Activated CD4-positive, alpha-beta T cell treated with anti-CD3 and anti-CD28 coated beads for 4 hours (primary cell): ENCODE measurements at regions not wholly inside any gene's neighbourhood (a gene's known extent, or its start where the extent isn't known, plus 50 kb on each side); places are given as distances from the start of the nearest gene placed in this dataset.

Experiments used
- DNase-seq, 2 donors: peaks; one replicate each; pipeline ENCODE4 v3.0.0-alpha.2; 2020

GRCh38 chr13:109846185-109846584, 59.8 kb upstream of the IRS2 start:
- no peak for DNase-seq

DNA sequence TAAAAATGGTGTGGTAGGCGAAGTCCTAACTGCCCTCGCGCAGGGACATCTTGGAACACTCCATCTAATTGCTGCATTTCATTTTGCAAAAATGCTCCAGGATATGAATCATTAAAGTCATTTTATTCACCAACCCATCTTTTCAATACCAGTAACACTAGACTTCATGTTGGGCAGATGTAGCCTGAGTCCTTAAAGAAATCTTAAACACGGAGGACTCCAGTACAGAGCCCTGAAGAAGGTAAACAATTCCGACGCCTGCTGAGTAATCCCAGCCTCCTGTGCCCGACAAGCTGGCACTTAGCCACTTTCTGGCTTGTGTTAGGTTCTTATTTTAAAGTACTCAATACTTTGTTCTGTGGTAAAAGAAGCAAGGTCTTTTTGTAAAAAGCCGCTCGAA, 58.0 kb upstream of the IRS2 start:
- no peak for DNase-seq

DNA sequence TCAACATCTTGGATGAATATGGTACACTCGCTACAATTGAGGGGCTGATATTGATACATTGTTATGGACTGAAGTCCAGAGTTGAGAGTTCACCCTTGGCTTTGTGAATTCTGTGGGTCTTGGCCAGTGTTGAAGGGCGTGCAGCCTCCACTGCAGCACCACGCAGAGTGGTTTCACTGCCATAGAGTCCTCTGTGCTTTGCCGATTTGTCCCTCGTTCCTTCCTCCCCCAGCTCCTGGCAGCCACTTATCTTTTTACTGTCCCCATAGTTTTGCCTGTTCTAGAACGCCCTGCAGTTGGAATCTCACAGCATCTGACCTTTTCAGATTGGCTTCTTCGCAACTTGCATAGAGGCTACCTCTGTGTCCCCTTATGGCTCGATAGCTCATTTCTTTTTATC, 57.3 kb upstream of the IRS2 start:
- DNase-seq, result no peak

DNA sequence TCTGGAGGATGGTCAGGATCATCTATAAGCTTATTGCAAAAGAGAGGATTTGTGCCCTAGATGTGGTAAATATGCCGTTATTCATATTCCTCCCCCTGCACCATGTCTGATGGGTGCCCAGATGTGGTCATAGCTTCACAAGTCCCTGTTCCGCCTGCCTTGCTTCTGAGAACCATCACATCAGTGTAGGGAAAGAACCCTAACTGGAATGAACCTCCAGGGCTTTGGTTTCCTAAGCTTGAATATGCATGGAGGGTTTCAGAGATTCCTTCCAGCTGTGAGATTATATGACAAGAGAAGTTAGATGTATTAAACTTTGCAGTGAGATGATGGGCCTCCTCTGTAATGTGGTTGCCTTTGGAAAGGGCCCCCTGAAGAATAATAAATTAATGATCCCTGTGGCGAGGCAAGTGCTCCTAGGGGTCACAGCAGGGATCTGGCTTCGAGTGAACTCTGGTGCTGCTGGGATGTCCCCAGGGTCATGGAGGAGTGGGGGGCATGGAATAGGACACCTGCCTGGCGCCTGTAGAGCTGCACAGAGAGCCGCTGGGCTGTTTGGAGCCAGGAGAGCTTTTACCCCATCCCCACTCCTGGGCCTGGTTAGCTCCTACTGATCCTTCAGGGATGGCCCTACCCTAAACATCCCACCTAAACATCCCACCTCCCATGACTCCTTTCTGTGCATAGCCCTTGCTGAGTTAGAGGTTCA, 56.0 kb upstream of the IRS2 start:
- DNase-seq, result no peak

- no peak for DNase-seq
Measured at GRCh38 chr13:109840893-109841287, 54.5 kb upstream of the IRS2 start.

DNA sequence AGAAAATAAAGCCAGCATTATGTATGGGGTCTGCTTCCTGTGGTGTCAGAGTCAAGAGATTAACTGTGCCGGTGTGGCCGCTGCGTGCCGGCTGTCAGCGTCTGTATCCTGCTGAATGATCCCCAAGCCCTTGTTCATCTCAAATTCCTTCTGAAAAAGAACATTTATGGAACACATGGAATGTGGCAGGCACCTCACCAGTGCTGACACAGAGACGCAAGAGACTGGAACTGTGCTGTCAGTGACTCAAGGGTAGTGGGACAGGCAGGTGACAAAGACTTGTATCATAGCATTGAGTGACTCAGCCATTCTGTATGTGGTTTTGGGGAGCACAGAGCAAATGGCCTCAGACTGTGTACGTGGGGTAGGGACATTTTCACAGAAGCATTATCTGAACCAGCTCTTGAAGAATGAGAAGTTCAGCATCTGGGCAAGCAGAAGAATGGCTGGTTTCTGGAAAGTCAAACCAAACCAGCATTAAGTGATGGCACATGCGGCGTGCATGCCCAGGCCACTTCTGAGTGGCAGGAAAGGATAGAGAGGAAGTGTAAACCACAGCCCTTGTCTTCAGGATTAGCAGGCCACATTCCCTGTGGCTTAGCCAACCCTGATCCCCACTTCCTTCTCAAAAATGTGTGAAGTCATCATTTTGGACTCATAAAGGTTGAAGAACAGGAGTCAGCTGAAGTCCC, 54.0 kb upstream of the IRS2 start:
- DNase-seq, result peak in 1 of 2 donors; percentile 2

DNA sequence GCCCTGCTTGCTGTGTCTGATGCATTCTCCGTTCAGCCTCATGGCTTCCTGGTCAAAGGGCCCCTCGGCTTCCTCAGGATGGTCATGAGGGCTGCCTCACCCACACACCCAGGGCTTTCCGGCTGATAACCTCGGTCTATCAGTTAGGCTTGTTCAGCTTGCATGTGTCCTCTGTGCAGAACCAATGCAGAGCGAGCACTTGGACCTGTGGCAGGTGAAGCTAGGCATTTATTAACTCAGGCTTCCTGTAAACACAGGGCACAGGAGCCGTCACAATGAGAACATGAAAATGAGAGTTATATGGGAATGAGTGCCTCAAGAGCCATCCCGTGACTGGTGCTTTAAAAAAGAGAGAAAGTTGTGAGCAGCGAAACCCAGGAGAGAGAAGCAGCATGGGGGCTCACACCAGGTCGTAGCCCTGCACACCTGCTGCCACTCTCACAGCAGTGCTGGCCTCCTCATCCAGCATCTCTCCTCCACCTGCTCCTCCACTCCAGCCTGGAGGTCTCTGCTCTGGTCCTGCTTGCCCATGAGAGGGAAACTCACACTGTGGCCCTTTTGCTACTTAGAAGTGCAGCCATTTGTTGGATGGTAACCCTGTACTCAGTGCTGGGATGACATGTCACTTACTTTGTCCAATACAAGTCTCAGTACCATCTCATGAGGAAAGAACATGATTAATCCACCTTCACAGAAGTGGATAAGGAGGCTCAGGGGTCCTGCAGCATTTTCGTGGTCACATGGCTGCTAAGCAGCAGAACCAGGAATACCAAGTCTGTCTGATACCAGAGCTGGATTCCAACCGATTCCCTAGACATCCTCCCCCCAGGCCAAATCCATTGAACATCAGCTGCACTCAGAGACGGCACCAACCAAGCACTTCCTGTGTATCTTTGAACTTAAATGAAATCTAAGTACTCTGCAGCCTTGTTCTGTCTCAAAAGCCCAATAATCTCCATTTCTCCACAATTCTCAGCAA, 50.5 kb upstream of the IRS2 start:
- no peak for DNase-seq
